HepG2 (cell line): ENCODE measurements at regions not wholly inside any gene's neighbourhood (a gene's known extent, or its start where the extent isn't known, plus 50 kb on each side); places are given as distances from the start of the nearest gene placed in this dataset.

Experiments used
- ATAC-seq: fragments of 200-7000 bp; cut with Tn5 transposase; 3 replicates; pipeline ENCODE4 v1.9.1; 2020; ENCODE audit warnings: mild to moderate bottlenecking, moderate library complexity
- BruUV-seq: library from RNA; stranded (reverse); fragments of 400-500 nt; replicated peaks from 2 replicates; lab custom pipeline; 2021; lab: Mats Ljungman, UMichigan
- CTCF ChIA-PET: fragments of 300-600 bp; formaldehyde crosslinking; extraction: SDS; loops from one replicate; lab custom pipeline; 2021; ENCODE audit warnings: low total read pairs, inconsistent platforms, low intra/inter-chr PET ratio; lab: Yijun Ruan, JAX
- POLR2A ChIA-PET: fragments of 350-600 bp; sonication (Branson Sonifier 250); formaldehyde crosslinking; loops from one replicate; lab custom pipeline; 2020; ENCODE audit warnings: antibody characterized with exemption, inconsistent platforms; lab: Yijun Ruan, JAX
- DNase-seq: peaks from one replicate; pipeline ENCODE4 v3.0.0-alpha.2; 2015; ENCODE audit warnings: low spot score
- FAIRE-seq: peaks from 3 replicates; lab custom pipeline; 2011; peaks lifted over from hg19 to GRCh38; lab: Jason Lieb, UNC
- H2AFZ ChIP-seq: one replicate; pipeline ENCODE4 v1.6.1; 2011; ENCODE audit warnings: low read length, inconsistent platforms
- H3K27ac ChIP-seq: fragments of 300-600 bp; 3 replicates; pipeline ENCODE4 v1.8.0; 2011; ENCODE audit warnings: mixed run types, mild to moderate bottlenecking, mixed read lengths, low read length, inconsistent platforms; ENCODE audit not compliant: insufficient read depth; ENCODE audit errors: extremely low read length
- H3K27me3 ChIP-seq, 2 experiments: fragments of 200-600 bp in 1 of 2; 2 replicates in 1 of 2; 3 replicates in 1 of 2; pipeline versions ENCODE4 v1.6.0 to v1.8.0; 2011; ENCODE audit warnings: low read length in 2 of 2, mild to moderate bottlenecking in 2 of 2, moderate library complexity in 2 of 2, inconsistent platforms in 1 of 2; ENCODE audit not compliant: insufficient read depth in 2 of 2, control insufficient read depth in 1 of 2
- H3K36me3 ChIP-seq, 2 experiments: fragments of 200-600 bp in 1 of 2; replicated peaks in 1 of 2; 2 replicates in 1 of 2; 3 replicates in 1 of 2; pipeline versions ENCODE4 v1.5.1 to v1.8.0; 2011; ENCODE audit warnings: low read length in 2 of 2, inconsistent platforms in 1 of 2; ENCODE audit not compliant: insufficient read depth in 2 of 2, control insufficient read depth in 1 of 2
- H3K4me1 ChIP-seq: 2 replicates; pipeline ENCODE4 v1.5.1; 2012; ENCODE audit warnings: low read length, inconsistent platforms; ENCODE audit not compliant: insufficient read depth
- H3K4me2 ChIP-seq: 2 replicates; pipeline ENCODE4 v1.6.0; 2011; ENCODE audit warnings: low read depth, low read length, inconsistent platforms
- H3K4me3 ChIP-seq, 3 experiments: fragments of 200-600 bp in 1 of 3; sonication (generic), shearing (Covaris generic) in 1 of 3; replicated peaks in 1 of 3; 2 replicates each; pipeline ENCODE4 v1.5.1; 2011 to 2016; ENCODE audit warnings: low read length in 3 of 3, inconsistent platforms in 2 of 3, low read depth in 2 of 3, mild to moderate bottlenecking in 2 of 3, control low read depth in 1 of 3, mixed read lengths in 1 of 3; ENCODE audit not compliant: insufficient read depth in 1 of 3
- H3K79me2 ChIP-seq: one replicate; pipeline ENCODE4 v1.6.1; 2011; ENCODE audit warnings: low read length, inconsistent platforms; ENCODE audit not compliant: insufficient read depth
- H3K9ac ChIP-seq: 2 replicates; pipeline ENCODE4 v1.6.0; 2011; ENCODE audit warnings: mild to moderate bottlenecking, low read depth, low read length, inconsistent platforms; ENCODE audit not compliant: insufficient read depth
- H3K9me3 ChIP-seq: 2 replicates; pipeline ENCODE4 v1.5.1; 2012; ENCODE audit warnings: mild to moderate bottlenecking, low read length
- H4K20me1 ChIP-seq: 2 replicates; pipeline ENCODE4 v1.6.0; 2011; ENCODE audit warnings: inconsistent platforms, mild to moderate bottlenecking, low read length, moderate library complexity; ENCODE audit not compliant: insufficient read depth
- ARID3A ChIP-seq: IDR thresholded peaks from 2 replicates; pipeline ENCODE4 v1.6.1; 2012; ENCODE audit warnings: low read depth, low read length, improper control_type of control experiment
- GABPA ChIP-seq, 2 experiments: IDR thresholded peaks; 2 replicates each; pipeline ENCODE4 v1.6.1; 2011 to 2016; ENCODE audit warnings: low read depth in 2 of 2, low read length in 1 of 2, missing biosample characterization in 1 of 2, missing genetic modification characterization in 1 of 2
- KDM4B ChIP-seq: sonication (generic); formaldehyde crosslinking; IDR thresholded peaks from 2 replicates; pipeline ENCODE4 v1.4.0; 2020; ENCODE audit warnings: missing genetic modification reagents
- MXD1 ChIP-seq: sonication (generic); formaldehyde crosslinking; IDR thresholded peaks from 2 replicates; pipeline ENCODE4 v1.4.0; 2020; ENCODE audit warnings: mild to moderate bottlenecking, missing genetic modification reagents
- NKX3-1 ChIP-seq: sonication (generic); formaldehyde crosslinking; IDR thresholded peaks from 2 replicates; pipeline ENCODE4 v1.5.0; 2020; ENCODE audit warnings: missing genetic modification reagents
- NPAS2 ChIP-seq: sonication (generic); formaldehyde crosslinking; IDR thresholded peaks from 2 replicates; pipeline ENCODE4 v1.8.0; 2022; ENCODE audit warnings: mild to moderate bottlenecking, missing genetic modification reagents, borderline replicate concordance
- RFX1 ChIP-seq: fragments of 450-650 bp; IDR thresholded peaks from 2 replicates; pipeline ENCODE4 v1.6.1; 2017
- SP140L ChIP-seq: sonication (generic); formaldehyde crosslinking; IDR thresholded peaks from 2 replicates; pipeline ENCODE4 v1.4.0; 2020; ENCODE audit warnings: missing genetic modification reagents, borderline replicate concordance
- THYN1 ChIP-seq: sonication (generic); formaldehyde crosslinking; IDR thresholded peaks from 2 replicates; pipeline ENCODE4 v1.8.1; 2023; ENCODE audit warnings: low read depth, mild to moderate bottlenecking, moderate library complexity, missing genetic modification reagents, borderline replicate concordance
- TSC22D2 ChIP-seq: sonication (generic); formaldehyde crosslinking; IDR thresholded peaks from 2 replicates; pipeline ENCODE4 v1.5.1; 2020; ENCODE audit warnings: missing genetic modification reagents, mild to moderate bottlenecking, borderline replicate concordance
- ZNF180 ChIP-seq: sonication (generic); formaldehyde crosslinking; IDR thresholded peaks from 2 replicates; pipeline ENCODE4 v1.4.0; 2020; ENCODE audit warnings: low read depth, missing genetic modification reagents, borderline replicate concordance
- ZNF235 ChIP-seq: sonication (generic); formaldehyde crosslinking; IDR thresholded peaks from 2 replicates; pipeline ENCODE4 v1.8.1; 2023; ENCODE audit warnings: mild to moderate bottlenecking, missing genetic modification reagents, borderline replicate concordance
- ZNF510 ChIP-seq: sonication (generic); formaldehyde crosslinking; IDR thresholded peaks from 2 replicates; pipeline ENCODE4 v1.4.0; 2020; ENCODE audit warnings: low read depth, mild to moderate bottlenecking, missing genetic modification reagents
- ZNF557 ChIP-seq: sonication (generic); formaldehyde crosslinking; IDR thresholded peaks from 2 replicates; pipeline ENCODE4 v1.4.0; 2020; ENCODE audit warnings: missing genetic modification reagents
- ZNF576 ChIP-seq: sonication (generic); formaldehyde crosslinking; IDR thresholded peaks from 2 replicates; pipeline ENCODE4 v1.4.0; 2020; ENCODE audit warnings: mild to moderate bottlenecking, missing genetic modification reagents
- ZNF605 ChIP-seq: sonication (generic); formaldehyde crosslinking; IDR thresholded peaks from 2 replicates; pipeline ENCODE4 v1.8.0; 2022; ENCODE audit warnings: mild to moderate bottlenecking, missing genetic modification reagents
- ZNF775 ChIP-seq: sonication (generic); formaldehyde crosslinking; IDR thresholded peaks from 2 replicates; pipeline ENCODE4 v1.4.0; 2020; ENCODE audit warnings: missing genetic modification reagents, mild to moderate bottlenecking, moderate library complexity, borderline replicate concordance
- ZNF777 ChIP-seq: sonication (generic); formaldehyde crosslinking; IDR thresholded peaks from 2 replicates; pipeline ENCODE4 v1.4.0; 2020; ENCODE audit warnings: missing genetic modification reagents
- WGBS: methylation state at CpG from one replicate; pipeline ENCODE4 v1.1.6; 2017; ENCODE audit warnings: low lambda C conversion rate; 5-methylcytosine and 5-hydroxymethylcytosine counted together
- in situ Hi-C: cut with HindIII; loops from 2 replicates; pipeline ENCODE4 v1.10.0; 2017; ENCODE audit warnings: low pct_unique_long_range_greater_than_20kb; ENCODE audit not compliant: extremely low pct_ligation_motif_present
- intact Hi-C: fragments of 100-400 bp; cut with micrococcal nuclease; formaldehyde crosslinking; loops from one replicate; pipeline ENCODE4 v1.10.0; 2022; ENCODE audit not compliant: unreplicated experiment
- TF ChIP-seq, protein P1 (sequence below): sonication (generic); formaldehyde crosslinking; IDR thresholded peaks from 2 replicates; pipeline ENCODE4 v1.4.0; 2020; ENCODE audit warnings: missing genetic modification reagents

- ATAC-seq (no peak), FAIRE-seq (no peak), DNase-seq (no peak)
- H3K4me2 ChIP-seq: no peak overlapping the region
- intact Hi-C loops (no loop called here), in situ Hi-C loops (no loop called here)
- H3K27me3 ChIP-seq: peaks cover 0 to 26% of the 10 kb centered on the region in 2 experiments; a peak in 2 of 5 replicates
- H4K20me1 ChIP-seq: no peaks in the 10 kb centered on the region
- TF ChIP-seq THYN1 (CRISPR knock-in tag): no peak
- TF ChIP-seq ZNF235 (CRISPR knock-in tag): no peak
- no peak for TF ChIP-seq MXD1 (CRISPR knock-in tag)
- TF ChIP-seq SP140L (CRISPR knock-in tag): no peak
- no peak for TF ChIP-seq NKX3-1 (CRISPR knock-in tag)
- no peak for TF ChIP-seq ZNF576
- no peak for TF ChIP-seq GABPA (IDR thresholded peaks at IDR 0.05; ENCODE audit: low read depth, low read length)
- TF ChIP-seq GABPA (CRISPR knock-in tag; IDR thresholded peaks at IDR 0.05; ENCODE audit: low read depth): no peak
- TF ChIP-seq NPAS2 (CRISPR knock-in tag): no peak
- TF ChIP-seq ZNF557 (CRISPR knock-in tag): no peak
- TF ChIP-seq ZNF775 (CRISPR knock-in tag): no peak
- no peak for TF ChIP-seq ZNF777 (CRISPR knock-in tag)
- no peak for TF ChIP-seq TSC22D2 (CRISPR knock-in tag)
- TF ChIP-seq ZNF510 (CRISPR knock-in tag): no peak
- TF ChIP-seq RFX1: no peak
- TF ChIP-seq, protein P1, sequence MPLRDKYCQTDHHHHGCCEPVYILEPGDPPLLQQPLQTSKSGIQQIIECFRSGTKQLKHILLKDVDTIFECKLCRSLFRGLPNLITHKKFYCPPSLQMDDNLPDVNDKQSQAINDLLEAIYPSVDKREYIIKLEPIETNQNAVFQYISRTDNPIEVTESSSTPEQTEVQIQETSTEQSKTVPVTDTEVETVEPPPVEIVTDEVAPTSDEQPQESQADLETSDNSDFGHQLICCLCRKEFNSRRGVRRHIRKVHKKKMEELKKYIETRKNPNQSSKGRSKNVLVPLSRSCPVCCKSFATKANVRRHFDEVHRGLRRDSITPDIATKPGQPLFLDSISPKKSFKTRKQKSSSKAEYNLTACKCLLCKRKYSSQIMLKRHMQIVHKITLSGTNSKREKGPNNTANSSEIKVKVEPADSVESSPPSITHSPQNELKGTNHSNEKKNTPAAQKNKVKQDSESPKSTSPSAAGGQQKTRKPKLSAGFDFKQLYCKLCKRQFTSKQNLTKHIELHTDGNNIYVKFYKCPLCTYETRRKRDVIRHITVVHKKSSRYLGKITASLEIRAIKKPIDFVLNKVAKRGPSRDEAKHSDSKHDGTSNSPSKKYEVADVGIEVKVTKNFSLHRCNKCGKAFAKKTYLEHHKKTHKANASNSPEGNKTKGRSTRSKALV (CRISPR knock-in tag): no peak
- no peak for TF ChIP-seq ARID3A
- TF ChIP-seq ZNF605: no peak
- no peak for TF ChIP-seq KDM4B (CRISPR knock-in tag)
- TF ChIP-seq ZNF180 (CRISPR knock-in tag): no peak
- 39% methylated on average over 16 of the region's 16 CpGs for WGBS
- H3K4me1 ChIP-seq: no peaks in the 10 kb centered on the region
- H3K27ac ChIP-seq: no peak overlapping the region
- no peaks in the 10 kb centered on the region for H3K79me2 ChIP-seq
- no TSS peak for BruUV-seq
- H3K36me3 ChIP-seq: no peaks in the 10 kb centered on the region
- no peak overlapping the region for H3K9ac ChIP-seq
- CTCF ChIA-PET: no interaction called here
- H2AFZ ChIP-seq: no peak overlapping the region
- H3K4me3 ChIP-seq: no peak overlapping the region
- no peaks in the 10 kb centered on the region for H3K9me3 ChIP-seq
- POLR2A ChIA-PET: no interaction called here
Observed at GRCh38 chr20:25992146-25992545, 295.5 kb upstream of the ZNF337 start.
